Fibroblast of villous mesenchyme (primary cell): ENCODE measurements at regions not wholly inside any gene's neighbourhood (a gene's known extent, or its start where the extent isn't known, plus 50 kb on each side); places are given as distances from the start of the nearest gene placed in this dataset.

Experiments used
- DNase-seq: peaks from one replicate; pipeline ENCODE4 v3.0.0-alpha.2; 2010; ENCODE audit warnings: low read depth
- H3K4me3 ChIP-seq: 2 replicates; pipeline ENCODE4 v1.5.1; 2011; ENCODE audit warnings: low read depth, mild to moderate bottlenecking, low read length
- TF ChIP-seq, protein P1 (sequence below): IDR thresholded peaks from 2 replicates; pipeline ENCODE4 v1.5.1; 2012; ENCODE audit warnings: low read depth, mild to moderate bottlenecking, low read length; ENCODE audit not compliant: insufficient read depth

DNA sequence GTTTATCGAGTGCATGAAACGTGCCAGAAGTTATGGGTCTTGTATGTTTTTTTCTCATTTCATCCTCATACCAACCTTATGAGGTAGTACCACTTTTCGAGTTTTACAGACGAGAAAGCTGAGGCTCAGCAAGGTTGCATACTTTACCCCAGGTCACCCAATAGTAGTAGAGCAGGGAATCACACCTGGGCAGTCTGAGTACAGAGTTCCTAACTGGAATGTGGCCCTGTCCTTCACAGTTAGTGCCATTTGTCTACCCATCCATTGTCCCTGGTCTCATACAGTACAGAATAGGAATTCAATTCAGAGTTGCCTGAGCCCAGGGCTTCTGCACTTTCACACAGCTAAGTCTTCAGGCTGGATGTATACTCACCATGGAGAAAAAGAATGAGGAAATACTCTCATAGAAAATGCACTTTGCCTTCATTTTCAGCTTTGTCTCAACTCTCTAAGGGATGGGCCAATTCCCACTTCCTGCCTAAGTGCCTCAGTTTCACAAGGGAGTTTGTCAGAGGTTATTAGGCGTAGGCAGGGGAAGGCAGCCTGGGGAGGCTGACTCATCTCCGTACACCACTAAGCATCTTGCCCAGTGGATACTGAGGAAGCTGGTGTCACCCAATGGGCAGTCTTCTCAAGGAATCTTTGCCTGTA, 93.2 kb downstream of the TMEM212 start:
- DNase-seq: peak; percentile 76
- TF ChIP-seq, protein P1, sequence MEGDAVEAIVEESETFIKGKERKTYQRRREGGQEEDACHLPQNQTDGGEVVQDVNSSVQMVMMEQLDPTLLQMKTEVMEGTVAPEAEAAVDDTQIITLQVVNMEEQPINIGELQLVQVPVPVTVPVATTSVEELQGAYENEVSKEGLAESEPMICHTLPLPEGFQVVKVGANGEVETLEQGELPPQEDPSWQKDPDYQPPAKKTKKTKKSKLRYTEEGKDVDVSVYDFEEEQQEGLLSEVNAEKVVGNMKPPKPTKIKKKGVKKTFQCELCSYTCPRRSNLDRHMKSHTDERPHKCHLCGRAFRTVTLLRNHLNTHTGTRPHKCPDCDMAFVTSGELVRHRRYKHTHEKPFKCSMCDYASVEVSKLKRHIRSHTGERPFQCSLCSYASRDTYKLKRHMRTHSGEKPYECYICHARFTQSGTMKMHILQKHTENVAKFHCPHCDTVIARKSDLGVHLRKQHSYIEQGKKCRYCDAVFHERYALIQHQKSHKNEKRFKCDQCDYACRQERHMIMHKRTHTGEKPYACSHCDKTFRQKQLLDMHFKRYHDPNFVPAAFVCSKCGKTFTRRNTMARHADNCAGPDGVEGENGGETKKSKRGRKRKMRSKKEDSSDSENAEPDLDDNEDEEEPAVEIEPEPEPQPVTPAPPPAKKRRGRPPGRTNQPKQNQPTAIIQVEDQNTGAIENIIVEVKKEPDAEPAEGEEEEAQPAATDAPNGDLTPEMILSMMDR: no peak
- H3K4me3 ChIP-seq: no peak overlapping the region

DNA sequence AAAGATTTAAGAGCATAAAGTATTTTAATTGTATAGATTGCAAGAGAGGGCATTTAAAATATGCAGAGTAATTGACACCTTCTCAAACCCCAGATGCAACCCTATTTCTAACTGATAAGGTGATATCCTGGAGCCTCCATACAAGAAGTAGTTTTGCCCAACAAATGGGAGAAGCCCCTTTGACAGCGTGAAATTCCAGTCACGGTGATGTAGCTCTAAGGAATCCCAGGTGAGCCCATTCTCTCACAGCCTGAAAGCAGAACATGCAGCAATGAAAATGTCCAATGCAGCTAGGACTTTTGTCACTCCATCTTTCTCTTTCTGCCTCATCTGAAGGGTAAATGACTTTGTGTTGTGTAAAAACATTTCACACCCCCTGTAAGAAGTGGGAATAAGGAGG, 96.4 kb downstream of the TMEM212 start:
- TF ChIP-seq, protein P1: no peak
- DNase-seq: no peak
- H3K4me3 ChIP-seq: no peak overlapping the region

DNA sequence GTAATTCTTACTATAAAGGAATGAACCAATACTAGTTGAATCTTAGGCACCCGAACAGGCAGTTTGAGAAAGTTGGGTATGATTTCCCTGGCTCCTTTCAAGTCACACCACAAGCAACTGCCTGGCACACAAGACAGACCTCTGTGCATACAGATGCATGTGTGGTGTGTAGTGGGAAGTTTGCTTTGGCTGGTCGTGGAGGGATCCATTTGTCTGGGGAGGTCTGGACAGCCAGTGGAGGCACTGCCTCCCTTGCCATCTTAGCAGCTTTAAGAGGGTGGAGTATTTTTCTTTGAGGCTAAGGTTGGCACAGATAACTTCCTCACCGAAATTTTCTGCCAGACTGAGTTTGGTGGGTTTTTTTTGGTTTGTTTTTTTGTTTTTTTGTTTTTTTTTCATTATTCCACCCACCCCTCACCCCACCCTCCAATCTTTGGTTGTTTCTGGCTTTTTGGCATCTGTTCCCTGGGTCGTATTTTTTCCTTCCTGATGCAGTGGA, 97.1 kb downstream of the TMEM212 start:
- DNase-seq: no peak
- no peak overlapping the region for H3K4me3 ChIP-seq
- TF ChIP-seq, protein P1: no peak

DNA sequence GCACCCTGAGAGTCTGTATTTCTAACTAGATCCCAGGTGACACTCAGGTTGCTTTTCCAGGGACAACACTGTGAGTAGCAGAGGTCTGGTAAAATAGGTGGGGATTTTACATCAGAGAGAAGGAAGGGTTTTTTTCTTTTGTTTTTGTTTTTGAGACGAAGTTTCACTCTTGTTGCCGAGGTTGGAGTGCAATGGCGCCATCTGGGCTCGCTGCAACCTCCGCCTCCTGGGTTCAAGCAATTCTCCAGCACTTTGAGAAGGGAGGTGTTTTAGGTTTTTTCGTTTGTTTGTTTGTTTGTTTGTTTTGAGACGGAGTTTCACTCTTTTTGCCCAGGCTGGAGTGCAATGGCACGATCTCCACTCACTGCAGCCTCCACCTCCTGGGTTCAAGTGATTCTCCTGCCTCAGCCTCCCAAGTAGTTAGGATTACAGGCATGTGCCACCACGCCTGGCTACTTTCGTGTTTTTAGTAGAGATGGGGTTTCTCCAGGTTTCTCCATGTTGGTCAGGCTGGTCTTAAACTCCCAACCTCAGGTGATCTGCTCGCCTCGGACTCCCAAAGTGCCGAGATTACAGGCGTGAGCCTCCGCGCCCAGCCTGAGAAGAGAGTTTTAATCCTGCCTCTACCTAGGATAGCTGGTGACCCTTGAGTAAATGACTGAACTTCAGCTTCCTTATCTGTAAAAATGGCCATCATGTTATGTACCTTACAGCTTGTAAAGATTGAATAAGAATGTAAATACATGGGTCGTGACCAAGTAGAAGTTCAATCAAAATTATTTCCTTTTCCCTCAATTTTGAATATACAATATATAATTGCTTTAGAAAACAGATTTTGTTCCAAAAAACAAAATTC, 95.9 kb upstream of the FNDC3B start:
- DNase-seq: no peak
- H3K4me3 ChIP-seq: no peak overlapping the region
- TF ChIP-seq, protein P1: no peak

DNA sequence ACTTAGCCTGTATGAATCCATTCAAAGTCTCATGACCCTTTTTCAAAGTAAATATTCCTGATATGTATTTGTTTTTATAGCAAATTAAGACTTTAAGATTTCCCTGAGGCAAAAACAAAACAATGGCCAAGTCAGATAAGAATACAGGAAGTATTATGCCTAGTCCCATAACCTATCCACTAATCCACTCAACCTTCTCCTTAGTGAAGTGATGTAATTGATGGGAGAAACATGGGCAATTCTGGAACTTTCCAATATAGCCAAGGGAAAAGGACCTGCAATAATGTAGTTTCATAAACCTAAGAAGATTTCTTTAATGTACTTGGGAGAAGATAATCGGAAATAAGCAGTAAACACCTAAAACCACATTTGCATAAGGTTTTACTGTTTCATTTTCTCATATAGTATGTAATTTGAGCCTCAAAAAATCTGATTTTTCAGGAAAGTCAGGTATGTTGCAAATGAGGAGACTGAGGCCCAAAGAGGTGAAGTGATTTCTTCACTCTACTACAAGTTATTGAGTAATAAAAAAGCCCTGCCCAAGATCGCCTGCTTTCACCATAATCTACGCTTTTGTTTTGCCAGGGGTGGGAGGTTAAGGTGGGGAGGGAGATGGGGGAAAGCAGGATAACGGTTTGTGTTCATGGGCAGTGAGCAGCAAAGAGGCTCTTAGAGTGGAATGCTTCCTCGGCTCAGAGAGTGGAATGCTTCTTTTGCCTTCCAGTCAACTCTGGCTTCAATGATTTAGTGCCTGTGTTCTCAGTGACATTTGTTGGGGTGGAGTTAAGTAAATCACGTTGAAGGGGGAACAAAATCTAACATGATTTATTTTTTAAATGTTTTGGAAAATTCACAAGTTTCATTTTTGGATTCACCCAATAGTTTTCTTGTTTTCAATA, 95.0 kb upstream of the FNDC3B start:
- no peak overlapping the region for H3K4me3 ChIP-seq
- TF ChIP-seq, protein P1: no peak
- DNase-seq: peak; percentile 70

DNA sequence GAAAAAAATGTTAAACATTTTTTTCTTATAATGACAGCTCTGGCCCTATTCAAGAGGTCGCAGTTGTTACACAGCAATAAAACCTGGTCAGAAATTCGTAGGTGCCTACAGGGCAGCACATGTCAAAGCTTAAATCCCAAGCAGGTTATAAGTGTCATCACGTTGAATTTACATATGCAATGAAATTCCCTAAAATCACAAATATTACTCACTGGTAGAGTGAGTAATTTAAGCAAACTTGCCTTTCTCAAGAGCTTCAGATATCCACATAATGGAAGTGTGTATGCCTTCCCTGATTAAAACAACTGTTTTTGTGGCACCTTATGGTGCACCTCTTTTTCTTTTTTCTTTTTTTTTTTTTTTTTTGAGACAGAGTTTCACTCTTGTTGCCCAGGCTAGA, 90.7 kb upstream of the FNDC3B start:
- no peak overlapping the region for H3K4me3 ChIP-seq
- no peak for DNase-seq
- TF ChIP-seq, protein P1: no peak
